RWPE2 (cell line): ENCODE measurements at regions not wholly inside any gene's neighbourhood (a gene's known extent, or its start where the extent isn't known, plus 50 kb on each side); places are given as distances from the start of the nearest gene placed in this dataset.

Experiments
- ATAC-seq: fragments of 200-7000 bp; cut with Tn5 transposase; 3 replicates; pipeline ENCODE4 v1.9.1; 2021; ENCODE audit warnings: low read depth
- DNase-seq: peaks from one replicate; pipeline ENCODE4 v3.0.0-alpha.2; 2020; ENCODE audit warnings: low spot score
- H3K27ac ChIP-seq: fragments of 450-650 bp; 2 replicates; pipeline ENCODE4 v1.5.1; 2017; ENCODE audit warnings: mild to moderate bottlenecking; ENCODE audit not compliant: poor library complexity, severe bottlenecking
- H3K27me3 ChIP-seq: fragments of 250-450 bp; sonication (Bioruptor Pico); 2 replicates; pipeline ENCODE4 v1.5.1; 2021; ENCODE audit warnings: mild to moderate bottlenecking, moderate library complexity; ENCODE audit not compliant: insufficient read depth, poor library complexity, severe bottlenecking
- H3K36me3 ChIP-seq: fragments of 250-450 bp; sonication (Bioruptor Pico); 2 replicates; pipeline ENCODE4 v1.5.1; 2020; ENCODE audit warnings: low read depth, mild to moderate bottlenecking, moderate library complexity
- H3K4me1 ChIP-seq: fragments of 250-450 bp; sonication (Bioruptor Pico); 2 replicates; pipeline ENCODE4 v1.5.1; 2021; ENCODE audit warnings: mild to moderate bottlenecking, moderate library complexity; ENCODE audit not compliant: insufficient read depth, poor library complexity, severe bottlenecking
- H3K4me3 ChIP-seq: fragments of 250-450 bp; sonication (Bioruptor Pico); 2 replicates; pipeline ENCODE4 v1.5.1; 2021; ENCODE audit warnings: mild to moderate bottlenecking, moderate library complexity; ENCODE audit not compliant: severe bottlenecking
- H3K9me3 ChIP-seq: fragments of 250-450 bp; sonication (Bioruptor Pico); 2 replicates; pipeline ENCODE4 v1.5.1; 2021; ENCODE audit warnings: mild to moderate bottlenecking, moderate library complexity; ENCODE audit not compliant: severe bottlenecking
- CTCF ChIP-seq: fragments of 450-650 bp; IDR thresholded peaks from one replicate; pipeline ENCODE4 v1.5.1; 2017; ENCODE audit warnings: mild to moderate bottlenecking, moderate library complexity; ENCODE audit not compliant: poor library complexity, severe bottlenecking

- DNase-seq (no peak), ATAC-seq (no peak)
- Histone ChIP-seq H3K4me3 (no peak overlapping the region), H3K4me1 (no peaks in the 10 kb centered on the region), H3K27me3 (no peaks in the 10 kb centered on the region), H3K9me3 (no peaks in the 10 kb centered on the region), H3K36me3 (no peaks in the 10 kb centered on the region), H3K27ac (no peak overlapping the region)
- TF ChIP-seq CTCF = no peak
Observed at GRCh38 chr15:67917636-67918035, 77.8 kb upstream of the RNU6-1 start.

- no peak for ATAC-seq
- no peaks in the 10 kb centered on the region for H3K4me1 ChIP-seq
- H3K27ac ChIP-seq = no peak overlapping the region
- no peaks in the 10 kb centered on the region for H3K9me3 ChIP-seq
- no peaks in the 10 kb centered on the region for H3K36me3 ChIP-seq
- no peaks in the 10 kb centered on the region for H3K27me3 ChIP-seq
- no peak for TF ChIP-seq CTCF
- H3K4me3 ChIP-seq = no peak overlapping the region
- no peak for DNase-seq
Observed at GRCh38 chr15:67918205-67918861, 78.5 kb upstream of the RNU6-1 start.

DNA sequence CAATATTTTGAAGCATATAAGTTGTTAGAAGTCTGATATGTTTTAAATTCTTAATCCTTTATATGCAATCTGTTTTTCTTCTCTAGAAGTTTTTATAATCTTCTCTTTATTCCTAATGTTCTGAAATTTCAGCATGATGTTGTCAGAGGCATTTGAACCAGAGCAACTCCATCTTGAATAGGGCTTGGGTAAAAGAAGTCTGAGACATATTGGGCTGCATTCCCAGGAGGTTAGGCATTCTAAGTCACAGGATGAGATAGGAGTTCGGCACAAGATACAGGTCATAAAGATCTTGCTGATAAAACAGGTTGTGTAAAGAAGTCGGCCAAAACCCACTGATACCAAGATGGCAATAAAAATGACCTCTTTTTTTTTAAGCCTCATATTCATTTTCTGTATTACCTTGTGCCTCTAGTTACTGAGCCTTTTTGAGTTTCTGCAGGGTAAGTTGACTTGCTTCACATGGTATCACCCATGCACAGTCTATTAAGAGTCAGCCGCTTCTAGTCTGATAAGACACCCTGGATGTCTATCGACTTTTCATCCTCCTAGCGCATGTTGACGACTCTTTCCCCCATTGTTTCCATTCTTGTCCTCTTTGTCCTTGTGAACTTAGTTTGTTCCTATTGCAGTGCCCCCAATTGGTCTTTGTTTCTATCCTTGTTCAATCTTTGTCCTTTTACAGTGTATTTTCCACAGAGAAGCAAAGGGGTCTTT lies 80.8 kb upstream of the RNU6-1 start:
- DNase-seq (no peak), ATAC-seq (no peak)
- no peaks in the 10 kb centered on the region for H3K9me3 ChIP-seq
- no peak for TF ChIP-seq CTCF
- H3K27me3 ChIP-seq = no peaks in the 10 kb centered on the region
- no peak overlapping the region for H3K4me3 ChIP-seq
- no peaks in the 10 kb centered on the region for H3K4me1 ChIP-seq
- no peaks in the 10 kb centered on the region for H3K36me3 ChIP-seq
- H3K27ac ChIP-seq = no peak overlapping the region

DNA sequence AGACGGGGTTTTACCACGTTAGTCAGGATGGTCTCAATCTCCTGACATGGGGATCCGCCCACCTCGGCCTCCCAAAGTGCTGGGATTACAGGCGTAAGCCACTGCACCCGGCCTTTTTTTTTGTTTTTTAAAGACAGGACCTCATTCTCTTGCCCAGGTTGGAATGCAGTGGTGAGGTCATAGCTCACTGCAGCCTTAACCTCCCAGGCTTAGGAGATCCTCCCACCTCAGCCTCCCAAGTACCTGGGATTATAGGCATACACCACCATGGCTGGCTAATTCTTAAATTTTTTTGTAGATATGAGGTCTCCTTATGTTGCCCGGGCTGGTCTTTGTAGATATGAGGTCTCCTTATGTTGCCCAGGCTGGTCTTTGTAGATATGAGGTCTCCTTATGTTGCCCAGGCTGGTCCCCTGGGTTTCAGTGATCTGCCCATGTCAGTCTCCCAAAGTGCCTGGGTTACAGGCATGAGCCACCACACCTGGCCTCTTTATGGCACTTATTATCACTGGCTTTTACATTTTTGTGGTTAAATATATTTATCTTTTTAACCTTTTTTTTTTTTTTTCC lies 82.3 kb upstream of the RNU6-1 start:
- no peaks in the 10 kb centered on the region for H3K36me3 ChIP-seq
- H3K4me3 ChIP-seq = no peak overlapping the region
- H3K4me1 ChIP-seq = no peaks in the 10 kb centered on the region
- DNase-seq (no peak), ATAC-seq (no peak)
- H3K27me3 ChIP-seq = no peaks in the 10 kb centered on the region
- TF ChIP-seq CTCF = no peak
- no peaks in the 10 kb centered on the region for H3K9me3 ChIP-seq
- H3K27ac ChIP-seq = no peak overlapping the region
